SK-N-SH (cell line): ENCODE measurements at regions not wholly inside any gene's neighbourhood (a gene's known extent, or its start where the extent isn't known, plus 50 kb on each side); places are given as distances from the start of the nearest gene placed in this dataset.
"Not testable (repeated sequence)": the region's sequence is repeated elsewhere in the genome, so short reads cannot be mapped to it uniquely, and the experiment has no call there.

Source experiments
- CTCF ChIA-PET: fragments of 300-600, 350-600 bp; formaldehyde crosslinking; extraction: SDS; loops from one replicate; lab custom pipeline; 2021; lab: Yijun Ruan, JAX
- POLR2A ChIA-PET: fragments of 350-600 bp; sonication (Branson Sonifier 250); formaldehyde crosslinking; extraction: SDS; loops from one replicate; lab custom pipeline; 2020; ENCODE audit warnings: antibody characterized with exemption, inconsistent platforms; lab: Yijun Ruan, JAX
- DNase-seq: peaks from one replicate; pipeline ENCODE4 v3.0.0; 2012
- H2AFZ ChIP-seq: fragments of 200-600 bp; sonication (generic); 2 replicates; pipeline ENCODE4 v1.8.1; 2016; ENCODE audit warnings: antibody characterized with exemption, mild to moderate bottlenecking, low read depth
- H3F3A ChIP-seq: fragments of 200-600 bp; sonication (generic); replicated peaks from 2 replicates; pipeline ENCODE3; 2016; ENCODE audit warnings: antibody characterized with exemption, mild to moderate bottlenecking; ENCODE audit not compliant: insufficient read depth
- H3K27ac ChIP-seq, 2 experiments: fragments of 200-500 bp in 1 of 2; fragments of 200-600 bp in 1 of 2; sonication (Bioruptor generic) in 1 of 2; sonication (generic), shearing (Covaris generic) in 1 of 2; 2 replicates each; pipeline versions ENCODE4 v1.5.1 to v1.6.1; 2014 to 2016; ENCODE audit warnings: low read depth in 2 of 2, inconsistent platforms in 1 of 2, low read length in 1 of 2, mild to moderate bottlenecking in 1 of 2, mixed read lengths in 1 of 2
- H3K27me3 ChIP-seq: fragments of 200-600 bp; sonication (generic), shearing (Covaris generic); 2 replicates; pipeline ENCODE4 v1.6.1; 2016; ENCODE audit warnings: mixed run types; ENCODE audit not compliant: insufficient read depth
- H3K36me3 ChIP-seq, 2 experiments: fragments of 200-500 bp in 1 of 2; fragments of 200-600 bp in 1 of 2; sonication (Bioruptor generic) in 1 of 2; sonication (generic) in 1 of 2; replicated peaks in 1 of 2; 2 replicates each; pipeline versions ENCODE3 to v1.5.1; 2014 to 2016; ENCODE audit warnings: low read length in 1 of 2, mild to moderate bottlenecking in 1 of 2; ENCODE audit not compliant: insufficient read depth in 2 of 2, control insufficient read depth in 1 of 2
- H3K4me1 ChIP-seq, 2 experiments: fragments of 200-500 bp in 1 of 2; fragments of 200-600 bp in 1 of 2; sonication (Bioruptor generic) in 1 of 2; sonication (generic), shearing (Covaris generic) in 1 of 2; 2 replicates each; pipeline versions ENCODE4 v1.5.1 to v1.6.1; 2014 to 2016; ENCODE audit warnings: low read depth in 1 of 2, low read length in 1 of 2, mixed run types in 1 of 2; ENCODE audit not compliant: insufficient read depth in 2 of 2, control insufficient read depth in 1 of 2
- H3K4me2 ChIP-seq: fragments of 200-600 bp; sonication (generic), shearing (Covaris generic); 2 replicates; pipeline ENCODE4 v1.6.1; 2017; ENCODE audit warnings: mixed run types
- H3K4me3 ChIP-seq, 2 experiments: fragments of 200-500 bp in 1 of 2; fragments of 200-600 bp in 1 of 2; sonication (Bioruptor generic) in 1 of 2; sonication (generic), shearing (Covaris generic) in 1 of 2; 2 replicates each; pipeline versions ENCODE4 v1.5.1 to v1.8.1; 2014 to 2016; ENCODE audit warnings: low read depth in 2 of 2, inconsistent platforms in 1 of 2, low read length in 1 of 2, mild to moderate bottlenecking in 1 of 2, mixed read lengths in 1 of 2, moderate library complexity in 1 of 2
- H3K79me2 ChIP-seq: fragments of 200-600 bp; sonication (generic); 2 replicates; pipeline ENCODE4 v1.8.1; 2017; ENCODE audit warnings: mild to moderate bottlenecking; ENCODE audit not compliant: insufficient read depth
- H3K9ac ChIP-seq: fragments of 200-600 bp; sonication (generic); 2 replicates; pipeline ENCODE4 v1.6.1; 2017; ENCODE audit warnings: mixed run types
- H3K9me2 ChIP-seq: fragments of 200-600 bp; sonication (generic); 2 replicates; pipeline ENCODE4 v1.6.1; 2017; ENCODE audit warnings: mixed run types
- H3K9me3 ChIP-seq: fragments of 200-600 bp; sonication (generic); 2 replicates; pipeline ENCODE4 v1.6.1; 2017; ENCODE audit warnings: mixed run types, mild to moderate bottlenecking, moderate library complexity
- H4K20me1 ChIP-seq: fragments of 200-600 bp; sonication (generic); 2 replicates; pipeline ENCODE4 v1.6.1; 2017; ENCODE audit warnings: mild to moderate bottlenecking, mixed run types; ENCODE audit not compliant: insufficient read depth
- CTCF ChIP-seq: fragments of 200-600 bp; sonication (generic); IDR thresholded peaks from 2 replicates; pipeline ENCODE4 v1.6.1; 2017; ENCODE audit warnings: antibody characterized with exemption, mild to moderate bottlenecking, moderate library complexity
- EP300 ChIP-seq, 2 experiments: IDR thresholded peaks; 2 replicates each; pipeline versions ENCODE4 v1.4.0 to v1.6.1; 2012; ENCODE audit warnings: borderline replicate concordance in 1 of 2, low read depth in 1 of 2, low read length in 1 of 2
- FOXM1 ChIP-seq: IDR thresholded peaks from 2 replicates; pipeline ENCODE4 v1.4.0; 2012; ENCODE audit warnings: low read depth, mild to moderate bottlenecking
- GABPA ChIP-seq: IDR thresholded peaks from 2 replicates; pipeline ENCODE4 v1.4.0; 2012; ENCODE audit warnings: low read depth, mild to moderate bottlenecking
- MAX ChIP-seq: IDR thresholded peaks from 2 replicates; pipeline ENCODE4 v1.4.0; 2012; ENCODE audit warnings: low read depth
- NFIC ChIP-seq: IDR thresholded peaks from 2 replicates; pipeline ENCODE4 v1.4.0; 2012; ENCODE audit warnings: borderline replicate concordance
- PBX3 ChIP-seq: IDR thresholded peaks from 2 replicates; pipeline ENCODE4; 2012
- TEAD4 ChIP-seq: IDR thresholded peaks from 2 replicates; pipeline ENCODE4 v1.4.0; 2012; ENCODE audit warnings: mild to moderate bottlenecking, borderline replicate concordance; ENCODE audit not compliant: insufficient read depth
- YY1 ChIP-seq: IDR thresholded peaks from 2 replicates; pipeline ENCODE4 v1.4.0; 2012; ENCODE audit warnings: low read depth, mild to moderate bottlenecking
- WGBS: methylation state at CpG from one replicate; pipeline ENCODE4 v1.1.6; 2017; ENCODE audit warnings: low lambda C conversion rate; 5-methylcytosine and 5-hydroxymethylcytosine counted together
- TF ChIP-seq, protein P1 (sequence below): IDR thresholded peaks from 2 replicates; pipeline ENCODE4 v1.4.0; 2012; ENCODE audit warnings: low read depth, borderline replicate concordance

- no peak overlapping the region for H3K9ac ChIP-seq
- no peaks in the 10 kb centered on the region for H3K9me2 ChIP-seq
- H3F3A ChIP-seq, result no peaks in the 10 kb centered on the region
- 76% methylated on average over 6 of the region's 6 CpGs for WGBS
- H3K27me3 ChIP-seq, result no peaks in the 10 kb centered on the region
- no peak for DNase-seq
- no peak overlapping the region for H3K4me2 ChIP-seq
- ChIA-PET POLR2A (no interaction called here), CTCF (no interaction called here)
- no peak overlapping the region for H2AFZ ChIP-seq
- H4K20me1 ChIP-seq, result no peaks in the 10 kb centered on the region
- TF ChIP-seq YY1 (no peak), NFIC (no peak), PBX3 (no peak), FOXM1 (no peak), TEAD4 (no peak), GABPA (no peak), CTCF (no peak), EP300 (IDR thresholded peaks at IDR 0.05; ENCODE audit: borderline replicate concordance in 1 of 2, low read depth in 1 of 2, low read length in 1 of 2) (no peak), MAX (no peak)
- TF ChIP-seq, protein P1, sequence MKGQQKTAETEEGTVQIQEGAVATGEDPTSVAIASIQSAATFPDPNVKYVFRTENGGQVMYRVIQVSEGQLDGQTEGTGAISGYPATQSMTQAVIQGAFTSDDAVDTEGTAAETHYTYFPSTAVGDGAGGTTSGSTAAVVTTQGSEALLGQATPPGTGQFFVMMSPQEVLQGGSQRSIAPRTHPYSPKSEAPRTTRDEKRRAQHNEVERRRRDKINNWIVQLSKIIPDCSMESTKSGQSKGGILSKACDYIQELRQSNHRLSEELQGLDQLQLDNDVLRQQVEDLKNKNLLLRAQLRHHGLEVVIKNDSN, result no peak
- H3K27ac ChIP-seq, result no peak overlapping the region
- H3K36me3 ChIP-seq, result no peaks in the 10 kb centered on the region
- H3K79me2 ChIP-seq, result no peaks in the 10 kb centered on the region
- H3K9me3 ChIP-seq, result no peaks in the 10 kb centered on the region
- no peak overlapping the region for H3K4me3 ChIP-seq
- peaks cover 0 to 9% of the 10 kb centered on the region in 2 experiments; a peak in 1 of 4 replicates for H3K4me1 ChIP-seq
Measured at GRCh38 chr11:112348480-112349029, 87.9 kb upstream of the PLET1 start.

DNA sequence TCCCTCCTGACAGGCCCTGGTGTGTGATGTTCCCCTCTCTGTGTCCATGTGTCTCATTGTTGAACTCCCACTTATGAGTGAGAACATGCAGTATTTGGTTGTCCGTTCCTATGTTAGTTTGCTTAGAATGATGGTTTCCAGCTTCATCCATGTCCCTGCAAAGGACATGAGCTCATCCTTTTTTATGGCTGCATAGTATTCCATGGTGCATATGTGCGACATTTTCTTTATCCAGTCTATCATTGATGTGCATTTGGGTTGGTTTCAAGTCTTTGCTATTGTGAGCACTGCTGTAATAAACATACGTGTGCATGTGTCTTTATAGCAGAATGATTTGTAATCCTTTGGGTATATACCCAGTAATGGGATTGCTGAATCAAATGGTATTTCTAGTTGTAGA is 90.8 kb upstream of the PLET1 start:
- H3K79me2 ChIP-seq, H3K36me3 ChIP-seq, CTCF ChIA-PET, H3K4me2 ChIP-seq, H3K4me3 ChIP-seq, POLR2A ChIA-PET, H2AFZ ChIP-seq, H3K4me1 ChIP-seq, H3K27ac ChIP-seq, H4K20me1 ChIP-seq, H3K9ac ChIP-seq, H3K27me3 ChIP-seq, H3K9me2 ChIP-seq, H3F3A ChIP-seq, H3K9me3 ChIP-seq, DNase-seq: not testable (repeated sequence)
- WGBS, result 58% methylated on average over 3 of the region's 3 CpGs
